GM19438 (cell line): ENCODE measurements at regions not wholly inside any gene's neighbourhood (a gene's known extent, or its start where the extent isn't known, plus 50 kb on each side); places are given as distances from the start of the nearest gene placed in this dataset.

Experiments used
- ATAC-seq: cut with Tn5 transposase; IDR thresholded peaks from one replicate; pipeline ENCODE4 v1.9.1; 2021; ENCODE audit warnings: low read depth; ENCODE audit not compliant: unreplicated experiment

- no peak for ATAC-seq
Measured at GRCh38 chr6:156174031-156174890, 602.9 kb upstream of the ARID1B start.

- ATAC-seq: no peak
Measured at GRCh38 chr6:156169371-156169770, 607.8 kb upstream of the ARID1B start.

GRCh38 chr6:156167625-156168071 is 609.5 kb upstream of the ARID1B start:
- ATAC-seq: no peak

GRCh38 chr6:156167016-156167624 is 610.1 kb upstream of the ARID1B start:
- ATAC-seq: no peak

GRCh38 chr6:156166093-156166492 is 611.1 kb upstream of the ARID1B start:
- no peak for ATAC-seq

- no peak for ATAC-seq
Measured at GRCh38 chr6:156164701-156165452, 612.3 kb upstream of the ARID1B start.

- no peak for ATAC-seq
Measured at GRCh38 chr6:156163311-156163710, 613.9 kb upstream of the ARID1B start.

- ATAC-seq: no peak
Measured at GRCh38 chr6:156161471-156161870, 615.7 kb upstream of the ARID1B start.

GRCh38 chr6:156160795-156161165 is 616.4 kb upstream of the ARID1B start:
- no peak for ATAC-seq

- no peak for ATAC-seq
Measured at GRCh38 chr6:156160007-156160794, 617.0 kb upstream of the ARID1B start.

- no peak for ATAC-seq
Measured at GRCh38 chr6:156154896-156155295, 622.3 kb upstream of the ARID1B start.

GRCh38 chr6:156150391-156150790 is 626.8 kb upstream of the ARID1B start:
- ATAC-seq: no peak

GRCh38 chr6:156146891-156147290 is 630.3 kb upstream of the ARID1B start:
- no peak for ATAC-seq

- ATAC-seq: peak; percentile 89
Measured at GRCh38 chr6:156131221-156131903, 645.8 kb upstream of the ARID1B start.

GRCh38 chr6:156126535-156126934 is 650.6 kb upstream of the ARID1B start:
- no peak for ATAC-seq

GRCh38 chr6:156125844-156126243 is 651.3 kb upstream of the ARID1B start:
- ATAC-seq: no peak

GRCh38 chr6:156123731-156124130 is 653.4 kb upstream of the ARID1B start:
- ATAC-seq: no peak

GRCh38 chr6:156121973-156122372 is 655.2 kb upstream of the ARID1B start:
- no peak for ATAC-seq

GRCh38 chr6:156114541-156114940 is 658.9 kb upstream of the NOX3 start:
- ATAC-seq: no peak

GRCh38 chr6:156113631-156114030 is 658.0 kb upstream of the NOX3 start:
- ATAC-seq: no peak
